C4-2B (cell line): ENCODE measurements at regions not wholly inside any gene's neighbourhood (a gene's known extent, or its start where the extent isn't known, plus 50 kb on each side); places are given as distances from the start of the nearest gene placed in this dataset.

Experiments
- CTCF ChIP-seq: fragments of 450-650 bp; conservative IDR thresholded peaks from 2 replicates; pipeline ENCODE4 v1.5.1; 2017; ENCODE audit warnings: mild to moderate bottlenecking
- ZFX ChIP-seq: fragments of 450-650 bp; IDR thresholded peaks from 2 replicates; pipeline ENCODE4 v1.6.1; 2017

GRCh38 chr2:51711766-51712165, 679.8 kb upstream of the NRXN1 start:
- TF ChIP-seq CTCF (no peak), ZFX (no peak)
